ENCODE measurements at regions not wholly inside any gene's neighbourhood (a gene's known extent, or its start where the extent isn't known, plus 50 kb on each side); places are given as distances from the start of the nearest gene placed in this dataset.
"Not testable (repeated sequence)": the region's sequence is repeated elsewhere in the genome, so short reads cannot be mapped to it uniquely, and the experiment has no call there.

DNA sequence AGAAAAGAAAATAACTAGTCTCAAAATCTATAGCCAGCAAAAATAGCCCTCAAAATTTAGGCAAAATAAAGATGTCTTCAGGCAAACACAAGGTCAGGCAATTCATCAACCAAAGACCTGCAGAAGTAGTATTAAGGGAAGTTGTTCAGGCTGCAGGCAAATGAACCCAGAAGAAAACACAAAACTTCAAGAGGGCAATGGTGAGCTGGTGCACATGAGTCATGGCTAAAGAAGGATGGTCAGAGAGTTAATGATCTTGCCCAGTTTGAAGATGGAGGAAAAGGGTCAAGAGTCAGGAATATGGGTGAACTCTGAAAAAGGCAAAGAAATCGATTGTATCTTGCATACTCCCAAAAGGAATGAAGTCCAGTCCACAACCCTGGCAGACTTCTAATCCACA is 83.1 kb upstream of the FAT4 start:
- TF ChIP-seq, protein P1, sequence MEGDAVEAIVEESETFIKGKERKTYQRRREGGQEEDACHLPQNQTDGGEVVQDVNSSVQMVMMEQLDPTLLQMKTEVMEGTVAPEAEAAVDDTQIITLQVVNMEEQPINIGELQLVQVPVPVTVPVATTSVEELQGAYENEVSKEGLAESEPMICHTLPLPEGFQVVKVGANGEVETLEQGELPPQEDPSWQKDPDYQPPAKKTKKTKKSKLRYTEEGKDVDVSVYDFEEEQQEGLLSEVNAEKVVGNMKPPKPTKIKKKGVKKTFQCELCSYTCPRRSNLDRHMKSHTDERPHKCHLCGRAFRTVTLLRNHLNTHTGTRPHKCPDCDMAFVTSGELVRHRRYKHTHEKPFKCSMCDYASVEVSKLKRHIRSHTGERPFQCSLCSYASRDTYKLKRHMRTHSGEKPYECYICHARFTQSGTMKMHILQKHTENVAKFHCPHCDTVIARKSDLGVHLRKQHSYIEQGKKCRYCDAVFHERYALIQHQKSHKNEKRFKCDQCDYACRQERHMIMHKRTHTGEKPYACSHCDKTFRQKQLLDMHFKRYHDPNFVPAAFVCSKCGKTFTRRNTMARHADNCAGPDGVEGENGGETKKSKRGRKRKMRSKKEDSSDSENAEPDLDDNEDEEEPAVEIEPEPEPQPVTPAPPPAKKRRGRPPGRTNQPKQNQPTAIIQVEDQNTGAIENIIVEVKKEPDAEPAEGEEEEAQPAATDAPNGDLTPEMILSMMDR (IDR thresholded peaks at IDR 0.05; ENCODE audit: insufficient read depth, low read length, poor library complexity, severe bottlenecking) = no peak

DNA sequence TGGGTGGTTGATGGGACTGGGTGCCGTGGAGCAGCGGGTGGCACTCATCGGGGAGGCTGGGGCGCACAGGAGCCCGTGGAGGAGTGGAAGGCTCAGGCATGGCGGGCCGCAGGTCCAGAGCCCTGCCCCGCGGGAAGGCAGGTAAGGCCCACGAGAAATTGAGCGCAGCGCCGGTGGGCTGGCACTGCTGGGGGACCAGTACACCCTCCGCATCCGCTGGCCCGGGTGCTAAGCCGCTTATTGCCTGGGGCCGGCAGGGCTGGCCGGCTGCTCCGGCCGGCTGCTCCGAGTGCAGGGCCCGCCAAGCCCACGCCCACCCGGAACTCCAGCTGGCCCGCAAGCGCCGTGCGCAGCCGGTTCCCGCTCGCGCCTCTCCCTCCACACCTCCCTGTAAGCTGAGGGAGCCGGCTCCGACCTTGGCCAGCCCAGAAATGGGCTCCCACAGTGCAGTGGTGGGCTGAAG is 85.1 kb upstream of the FAT4 start:
- Histone ChIP-seq H3K27me3 (ENCODE audit: control insufficient read depth, insufficient read depth, low read length) (no peaks in the 10 kb centered on the region), H3K36me3 (ENCODE audit: control insufficient read depth, insufficient read depth, low read length) (no peaks in the 10 kb centered on the region), H3K4me3 (ENCODE audit: low read depth, low read length) (no peak overlapping the region)
- TF ChIP-seq, protein P1 (IDR thresholded peaks at IDR 0.05; ENCODE audit: insufficient read depth, low read length, poor library complexity, severe bottlenecking) = no peak
- DNase-seq (ENCODE audit: low read depth) = no peak

More for the DNA sequence above, 83.1 kb upstream of the FAT4 start:
- H3K27me3 ChIP-seq (ENCODE audit: control insufficient read depth, insufficient read depth, low read length) = no peaks in the 10 kb centered on the region
- no peaks in the 10 kb centered on the region for H3K36me3 ChIP-seq (ENCODE audit: control insufficient read depth, insufficient read depth, low read length)
- no peak for DNase-seq (ENCODE audit: low read depth)
- no peak overlapping the region for H3K4me3 ChIP-seq (ENCODE audit: low read depth, low read length)

DNA sequence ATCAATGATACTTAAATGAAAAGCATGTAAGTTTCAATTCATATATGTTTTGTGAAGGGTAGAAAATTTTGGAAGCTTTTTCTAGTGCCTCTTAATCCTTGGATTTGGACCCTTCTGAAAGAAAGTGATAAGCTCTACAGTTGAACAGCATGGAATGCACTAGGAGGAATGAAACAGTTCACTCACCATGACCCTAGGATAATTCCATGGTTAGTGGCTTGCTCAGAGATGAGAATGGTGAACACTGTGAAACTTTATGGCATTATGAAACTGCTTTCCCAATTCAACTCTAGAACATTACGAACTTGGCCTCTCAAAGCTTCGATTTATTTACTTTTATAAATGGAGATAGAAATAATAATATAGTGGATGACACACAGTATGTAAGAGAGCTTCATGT is 88.9 kb upstream of the FAT4 start:
- H3K4me3 ChIP-seq (ENCODE audit: low read depth, low read length) = no peak overlapping the region

DNA sequence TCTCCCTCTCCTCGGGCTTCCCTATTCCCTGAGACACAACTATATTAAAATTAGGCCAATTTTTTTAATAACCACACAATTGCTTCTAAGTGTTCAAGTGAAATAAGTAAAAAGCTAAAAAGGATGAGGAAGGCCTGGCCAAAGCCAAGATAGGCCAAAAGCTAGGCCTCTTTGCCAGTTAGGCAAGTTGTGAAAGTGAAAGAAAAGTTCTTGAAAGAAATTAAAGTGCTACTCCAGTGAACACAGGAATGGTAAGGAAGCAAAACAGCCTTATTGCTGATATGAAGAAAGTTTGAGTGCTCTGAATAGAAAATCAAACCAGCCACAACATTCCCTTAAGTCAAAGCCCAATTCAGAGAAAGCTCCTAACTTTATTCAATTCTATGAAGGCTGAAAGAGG is 114.2 kb upstream of the FAT4 start:
- Histone ChIP-seq H3K4me3 (ENCODE audit: low read depth, low read length) (no peak overlapping the region), H3K36me3 (ENCODE audit: control insufficient read depth, insufficient read depth, low read length) (no peaks in the 10 kb centered on the region), H3K27me3 (ENCODE audit: control insufficient read depth, insufficient read depth, low read length) (no peaks in the 10 kb centered on the region)
- DNase-seq (ENCODE audit: low read depth) = no peak
- TF ChIP-seq, protein P1 (IDR thresholded peaks at IDR 0.05; ENCODE audit: insufficient read depth, low read length, poor library complexity, severe bottlenecking) = no peak

More for the DNA sequence above, 88.9 kb upstream of the FAT4 start:
- no peak for DNase-seq (ENCODE audit: low read depth)
- Histone ChIP-seq H3K36me3 (ENCODE audit: control insufficient read depth, insufficient read depth, low read length) (no peaks in the 10 kb centered on the region), H3K27me3 (ENCODE audit: control insufficient read depth, insufficient read depth, low read length) (no peaks in the 10 kb centered on the region)
- TF ChIP-seq, protein P1 (IDR thresholded peaks at IDR 0.05; ENCODE audit: insufficient read depth, low read length, poor library complexity, severe bottlenecking) = no peak

DNA sequence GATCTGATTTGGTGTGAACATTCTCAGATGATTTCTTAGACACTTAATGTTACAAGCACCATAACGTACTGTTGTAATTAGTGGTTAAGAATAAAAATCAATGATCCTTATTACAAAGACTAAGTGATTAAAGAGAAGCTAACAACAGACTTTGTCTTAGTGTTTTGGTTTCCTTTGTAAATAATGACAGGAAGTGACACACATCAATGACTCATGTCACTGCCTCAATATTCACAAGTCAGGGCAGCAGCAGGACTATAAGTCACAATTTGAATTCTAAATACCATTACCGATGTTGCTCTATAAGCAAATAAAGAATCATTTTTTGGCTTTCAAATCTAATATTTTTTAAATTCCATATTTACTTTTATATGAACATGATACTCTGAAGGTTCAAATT is 115.8 kb upstream of the FAT4 start:
- Histone ChIP-seq H3K36me3 (ENCODE audit: control insufficient read depth, insufficient read depth, low read length) (no peaks in the 10 kb centered on the region), H3K4me3 (ENCODE audit: low read depth, low read length) (no peak overlapping the region), H3K27me3 (ENCODE audit: control insufficient read depth, insufficient read depth, low read length) (no peaks in the 10 kb centered on the region)
- TF ChIP-seq, protein P1 (IDR thresholded peaks at IDR 0.05; ENCODE audit: insufficient read depth, low read length, poor library complexity, severe bottlenecking) = no peak
- DNase-seq (ENCODE audit: low read depth) = no peak

DNA sequence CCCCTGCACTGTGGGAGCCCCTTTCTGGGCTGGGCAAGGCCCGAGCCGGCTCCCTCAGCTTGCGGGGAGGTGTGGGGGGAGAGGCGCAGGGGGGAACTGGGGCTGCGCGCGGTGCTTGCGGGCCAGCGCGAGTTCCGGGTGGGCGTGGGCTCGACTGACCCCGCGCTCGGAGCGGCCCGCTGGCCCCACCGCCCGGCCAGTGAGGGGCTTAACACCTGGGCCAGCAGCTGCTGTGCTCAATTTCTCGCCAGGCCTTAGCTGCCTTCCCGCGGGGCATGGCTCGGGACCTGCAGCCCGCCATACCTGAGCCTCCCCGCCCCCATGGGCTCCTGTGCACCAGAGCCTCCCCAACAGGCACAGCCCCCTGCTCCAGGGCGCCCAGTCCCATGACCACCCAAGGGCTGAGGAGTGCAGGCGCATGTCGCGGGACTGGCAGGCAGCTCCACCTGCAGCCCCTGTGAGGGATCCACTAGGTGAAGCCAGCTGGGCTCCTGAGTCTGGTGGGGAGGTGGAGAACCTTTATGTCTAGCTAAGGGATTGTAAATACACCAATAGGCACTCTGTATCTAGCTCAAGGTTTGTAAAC is 122.8 kb upstream of the FAT4 start:
- H3K4me3 ChIP-seq (ENCODE audit: low read depth, low read length); H3K27me3 ChIP-seq (ENCODE audit: control insufficient read depth, insufficient read depth, low read length); DNase-seq (ENCODE audit: low read depth); H3K36me3 ChIP-seq (ENCODE audit: control insufficient read depth, insufficient read depth, low read length): not testable (repeated sequence)

All from kidney epithelial cell (primary cell).